Testis (tissue), 2 donors: ENCODE measurements at regions not wholly inside any gene's neighbourhood (a gene's known extent, or its start where the extent isn't known, plus 50 kb on each side); places are given as distances from the start of the nearest gene placed in this dataset.

Experiments
- DNase-seq: peaks from one replicate; pipeline ENCODE4 v3.0.0-alpha.2; 2019
- H3K27ac ChIP-seq, 2 donors: fragments of 200-600 bp; sonication (generic); one replicate each; pipeline ENCODE4 v1.5.1; 2019
- H3K27me3 ChIP-seq: fragments of 200-600 bp; sonication (generic); one replicate; pipeline ENCODE4 v1.5.1; 2019
- H3K36me3 ChIP-seq: fragments of 200-600 bp; sonication (generic); one replicate; pipeline ENCODE4 v1.5.1; 2017; ENCODE audit warnings: low read depth; ENCODE audit errors: missing control alignments
- H3K4me1 ChIP-seq: fragments of 200-600 bp; sonication (generic); one replicate; pipeline ENCODE4 v1.5.1; 2019
- H3K4me3 ChIP-seq, 2 donors: fragments of 200-600 bp; sonication (generic); one replicate each; pipeline ENCODE4 v1.5.1; 2017 to 2019
- H3K9me3 ChIP-seq: fragments of 200-600 bp; sonication (generic); one replicate; pipeline ENCODE4 v1.5.1; 2017
- POLR2A ChIP-seq: fragments of 450-650 bp; IDR thresholded peaks from one replicate; pipeline ENCODE4 v1.6.1; 2017; ENCODE audit warnings: antibody characterized with exemption, mild to moderate bottlenecking, moderate library complexity
- WGBS, 2 donors: methylation state at CpG; one replicate each; pipeline ENCODE4 v1.1.5; 2018; 5-methylcytosine and 5-hydroxymethylcytosine counted together
- intact Hi-C: fragments of 100-400 bp; cut with DNase I; formaldehyde crosslinking; loops from one replicate; pipeline ENCODE4 v1.15.1; 2023; ENCODE audit warnings: low total_unique reads
- TF ChIP-seq, protein P1 (sequence below), 3 experiments: fragments of 450-650 bp in 2 of 3; fragments of 200-600 bp in 1 of 3; sonication (generic) in 1 of 3; IDR thresholded peaks; one replicate each; pipeline ENCODE4 v1.5.1; 2016 to 2019; ENCODE audit warnings: antibody characterized with exemption in 3 of 3, mild to moderate bottlenecking in 2 of 3, moderate library complexity in 1 of 3

GRCh38 chr2:42855221-42855970 lies 63.0 kb upstream of the HAAO start:
- H3K27me3 ChIP-seq: no peaks in the 10 kb centered on the region
- TF ChIP-seq, protein P1, sequence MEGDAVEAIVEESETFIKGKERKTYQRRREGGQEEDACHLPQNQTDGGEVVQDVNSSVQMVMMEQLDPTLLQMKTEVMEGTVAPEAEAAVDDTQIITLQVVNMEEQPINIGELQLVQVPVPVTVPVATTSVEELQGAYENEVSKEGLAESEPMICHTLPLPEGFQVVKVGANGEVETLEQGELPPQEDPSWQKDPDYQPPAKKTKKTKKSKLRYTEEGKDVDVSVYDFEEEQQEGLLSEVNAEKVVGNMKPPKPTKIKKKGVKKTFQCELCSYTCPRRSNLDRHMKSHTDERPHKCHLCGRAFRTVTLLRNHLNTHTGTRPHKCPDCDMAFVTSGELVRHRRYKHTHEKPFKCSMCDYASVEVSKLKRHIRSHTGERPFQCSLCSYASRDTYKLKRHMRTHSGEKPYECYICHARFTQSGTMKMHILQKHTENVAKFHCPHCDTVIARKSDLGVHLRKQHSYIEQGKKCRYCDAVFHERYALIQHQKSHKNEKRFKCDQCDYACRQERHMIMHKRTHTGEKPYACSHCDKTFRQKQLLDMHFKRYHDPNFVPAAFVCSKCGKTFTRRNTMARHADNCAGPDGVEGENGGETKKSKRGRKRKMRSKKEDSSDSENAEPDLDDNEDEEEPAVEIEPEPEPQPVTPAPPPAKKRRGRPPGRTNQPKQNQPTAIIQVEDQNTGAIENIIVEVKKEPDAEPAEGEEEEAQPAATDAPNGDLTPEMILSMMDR (IDR thresholded peaks at IDR 0.05): no peak
- no peak for TF ChIP-seq POLR2A
- DNase-seq: no peak
- peaks cover 15% of the 10 kb centered on the region for H3K4me1 ChIP-seq
- WGBS, 2 donors: 77 to 85% methylated on average over 7 to 11 of the region's 11 CpGs
- H3K9me3 ChIP-seq: no peaks in the 10 kb centered on the region
- no peaks in the 10 kb centered on the region for H3K36me3 ChIP-seq
- intact Hi-C loops: no loop called here
- H3K27ac ChIP-seq: no peak overlapping the region
- H3K4me3 ChIP-seq: no peak overlapping the region

- Histone ChIP-seq H3K9me3 (no peaks in the 10 kb centered on the region), H3K27me3 (no peaks in the 10 kb centered on the region), H3K27ac (peak overlapping the region; percentile 39 to 74), H3K36me3 (no peaks in the 10 kb centered on the region), H3K4me3 (no peak overlapping the region), H3K4me1 (peaks cover 15% of the 10 kb centered on the region)
- intact Hi-C loops: no loop called here
- 65 to 69% methylated on average over 7 to 16 of the region's 16 CpGs for WGBS, 2 donors
- DNase-seq: peak; percentile 59
- TF ChIP-seq POLR2A: no peak
- TF ChIP-seq, protein P1 (IDR thresholded peaks at IDR 0.05): no peak
Observed at GRCh38 chr2:42854207-42854818, 61.9 kb upstream of the HAAO start.

DNA sequence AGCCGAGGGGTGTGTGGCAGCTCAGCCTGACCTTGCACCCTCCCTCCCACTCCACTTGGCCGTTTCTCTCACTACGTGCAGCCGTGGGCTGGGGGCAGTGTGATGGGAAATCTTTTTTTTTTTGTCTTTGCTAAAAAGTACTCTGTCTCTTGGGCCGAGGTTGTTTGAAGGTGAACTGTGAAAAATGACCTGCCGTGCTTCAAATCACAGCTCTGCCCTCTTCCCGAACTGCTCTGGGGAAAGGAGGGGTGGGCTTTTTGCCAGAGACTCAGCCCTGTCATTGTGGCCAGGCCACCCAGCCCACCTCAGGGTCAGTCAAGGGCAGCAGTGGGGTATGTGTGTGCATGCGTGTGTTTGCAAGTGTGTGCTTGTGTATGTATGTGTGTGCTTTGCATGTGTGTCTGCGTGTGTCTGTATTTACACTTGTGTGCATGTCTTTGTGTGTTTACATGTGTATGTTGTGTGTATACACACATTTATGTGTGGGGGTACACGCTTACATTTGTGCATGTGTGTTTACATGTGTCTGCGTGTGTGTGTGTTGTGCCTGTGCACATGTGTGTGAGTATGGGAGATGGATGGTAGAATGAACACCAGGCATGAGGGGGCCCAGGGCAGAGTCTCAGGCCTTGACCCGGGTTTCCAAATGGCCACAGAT lies 61.3 kb upstream of the HAAO start:
- DNase-seq: no peak
- intact Hi-C loops: no loop called here
- Histone ChIP-seq H3K36me3 (no peaks in the 10 kb centered on the region), H3K4me3 (no peak overlapping the region), H3K27ac (peak overlapping the region in 1 of 2 donors; percentile 74), H3K9me3 (no peaks in the 10 kb centered on the region), H3K4me1 (peaks cover 15% of the 10 kb centered on the region), H3K27me3 (no peaks in the 10 kb centered on the region)
- no peak for TF ChIP-seq POLR2A
- TF ChIP-seq, protein P1 (IDR thresholded peaks at IDR 0.05): no peak
- WGBS, 2 donors: 62 to 63% methylated on average over 12 of the region's 12 CpGs

- H3K27ac ChIP-seq: no peak overlapping the region
Observed at GRCh38 chr2:42852798-42853197, 60.4 kb upstream of the HAAO start.

More at GRCh38 chr2:42852798-42853197, 60.4 kb upstream of the HAAO start:
- intact Hi-C loops: no loop called here
- Histone ChIP-seq H3K36me3 (no peaks in the 10 kb centered on the region), H3K27me3 (no peaks in the 10 kb centered on the region), H3K9me3 (no peaks in the 10 kb centered on the region), H3K4me3 (no peak overlapping the region), H3K4me1 (peaks cover 15% of the 10 kb centered on the region)
- no peak for DNase-seq
- TF ChIP-seq, protein P1 (IDR thresholded peaks at IDR 0.05): no peak
- TF ChIP-seq POLR2A: no peak
- 94 to 97% methylated on average over 5 of the region's 5 CpGs for WGBS, 2 donors
